ENCODE measurements at regions not wholly inside any gene's neighbourhood (a gene's known extent, or its start where the extent isn't known, plus 50 kb on each side); places are given as distances from the start of the nearest gene placed in this dataset.

DNA sequence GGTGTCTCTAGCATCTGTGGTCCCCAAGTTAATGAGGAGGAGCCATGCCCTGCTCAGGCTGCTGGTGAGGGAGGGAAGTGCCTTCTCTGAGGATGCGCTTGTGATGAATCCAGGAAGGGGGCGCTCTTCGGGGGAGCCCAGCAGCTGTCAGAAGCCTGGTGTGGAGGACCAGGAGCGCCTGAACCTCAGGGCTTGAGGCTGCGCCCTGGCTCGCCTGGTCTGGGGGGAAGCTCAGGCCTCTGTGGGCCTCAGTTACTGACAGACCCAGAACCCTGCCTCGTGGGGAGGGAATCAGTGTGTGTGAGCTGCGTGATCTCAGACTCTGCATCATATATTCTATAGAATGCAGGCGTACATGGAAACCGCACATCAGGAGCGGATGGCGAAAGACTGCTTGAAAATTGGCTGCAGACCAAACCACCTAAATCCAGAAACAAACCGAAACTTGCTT, 126.1 kb downstream of the SEC14L1 start:
- DNase-seq (ENCODE audit: low spot score), result no peak

DNA sequence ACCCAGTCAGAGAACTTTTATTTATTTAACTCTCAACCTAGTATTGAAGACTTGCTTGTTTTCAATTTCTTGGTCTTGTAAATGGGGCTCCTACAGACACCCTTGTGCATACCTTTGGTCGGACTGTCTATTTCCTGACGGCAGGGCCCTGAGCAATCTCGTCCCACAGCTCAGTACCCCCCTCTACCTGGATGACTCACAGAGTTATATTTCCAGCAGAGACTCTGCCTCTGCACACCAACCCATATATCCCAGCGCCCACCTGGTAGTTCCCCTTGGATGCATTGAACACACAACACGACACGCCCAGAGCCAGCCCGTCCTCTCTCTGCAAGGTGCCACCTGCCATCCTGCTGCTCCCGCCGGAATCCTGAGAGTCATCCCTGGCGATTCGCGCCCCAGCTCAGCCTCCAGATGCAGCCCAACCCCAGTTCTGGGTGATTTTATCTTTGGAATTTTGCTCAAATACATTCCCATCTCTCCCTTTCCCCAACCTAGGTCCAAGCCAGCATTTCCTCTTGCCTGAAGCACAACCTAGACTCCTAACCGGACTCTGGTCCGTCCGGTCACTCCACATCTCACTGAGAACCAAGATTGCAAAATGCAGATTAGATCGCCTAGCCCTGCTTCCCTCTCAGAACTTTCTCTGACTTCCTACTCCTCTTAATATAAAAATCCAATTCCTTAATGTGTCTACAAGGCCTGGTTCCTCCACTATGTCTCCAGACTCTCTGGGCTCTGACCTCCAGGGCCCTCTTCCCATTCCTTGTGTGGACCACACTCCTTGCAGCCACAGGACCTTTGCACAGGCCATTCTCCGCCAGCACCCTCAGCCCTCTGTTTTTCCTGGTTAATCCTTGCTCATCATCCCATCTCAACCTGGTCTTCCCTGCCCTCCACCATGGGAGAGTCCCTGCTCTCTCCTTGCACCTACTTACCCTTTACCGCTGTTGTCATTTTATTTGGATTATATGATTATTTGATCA, 129.2 kb downstream of the SEC14L1 start:
- DNase-seq (ENCODE audit: low spot score), result peak; percentile 8

DNA sequence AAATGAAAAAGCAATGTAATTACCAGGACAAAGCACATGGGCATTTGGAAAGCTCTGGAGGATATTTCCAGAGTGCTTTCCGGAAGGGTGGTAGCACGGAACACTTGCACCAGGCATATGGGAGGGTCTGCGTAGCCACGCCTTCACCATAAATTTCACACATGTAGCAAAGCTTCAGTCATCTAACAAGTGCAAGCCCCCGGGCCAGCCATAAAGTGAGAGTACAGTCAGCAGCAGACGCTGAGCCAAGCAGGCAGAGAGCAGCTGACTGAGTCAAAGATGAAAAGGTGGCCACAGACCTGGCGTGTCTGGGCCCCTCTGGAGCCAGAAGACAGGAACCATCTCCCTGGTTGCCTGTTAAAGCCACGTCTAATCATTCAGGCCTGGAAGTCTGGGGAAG, 130.6 kb downstream of the SEC14L1 start:
- no peak for DNase-seq (ENCODE audit: low spot score)

DNA sequence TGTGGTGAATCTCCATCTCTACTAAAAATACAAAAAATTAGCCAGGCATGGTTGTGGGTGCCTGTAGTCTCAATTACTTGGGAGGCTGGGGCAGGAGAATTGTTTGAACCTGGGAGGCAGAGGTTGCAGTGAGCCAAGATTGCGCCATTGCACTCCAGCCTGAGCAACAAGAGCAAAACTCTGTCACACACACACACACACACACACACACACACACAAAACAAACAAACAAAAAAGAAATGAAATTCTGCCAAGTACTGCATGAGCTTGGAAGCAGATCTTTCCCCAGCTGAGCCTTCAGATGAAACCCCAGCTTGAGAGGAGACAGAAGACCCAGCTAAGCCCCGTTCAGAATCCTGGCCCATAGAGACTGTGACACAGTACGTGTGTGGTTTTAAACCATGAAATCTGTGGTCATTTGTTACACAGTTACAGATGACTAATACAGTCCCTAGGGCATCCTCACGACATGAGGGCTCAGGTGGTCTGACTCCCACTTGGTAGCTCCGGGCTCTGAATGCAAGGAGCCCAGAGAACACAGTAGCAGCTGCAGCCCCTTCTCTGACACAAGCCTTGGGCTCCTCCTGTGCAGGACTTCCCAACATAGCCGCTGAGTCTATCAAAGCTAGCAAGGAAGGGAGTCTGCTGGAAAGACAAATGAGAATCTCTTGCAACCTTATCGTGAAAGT, 132.8 kb downstream of the SEC14L1 start:
- DNase-seq (ENCODE audit: low spot score), result no peak

DNA sequence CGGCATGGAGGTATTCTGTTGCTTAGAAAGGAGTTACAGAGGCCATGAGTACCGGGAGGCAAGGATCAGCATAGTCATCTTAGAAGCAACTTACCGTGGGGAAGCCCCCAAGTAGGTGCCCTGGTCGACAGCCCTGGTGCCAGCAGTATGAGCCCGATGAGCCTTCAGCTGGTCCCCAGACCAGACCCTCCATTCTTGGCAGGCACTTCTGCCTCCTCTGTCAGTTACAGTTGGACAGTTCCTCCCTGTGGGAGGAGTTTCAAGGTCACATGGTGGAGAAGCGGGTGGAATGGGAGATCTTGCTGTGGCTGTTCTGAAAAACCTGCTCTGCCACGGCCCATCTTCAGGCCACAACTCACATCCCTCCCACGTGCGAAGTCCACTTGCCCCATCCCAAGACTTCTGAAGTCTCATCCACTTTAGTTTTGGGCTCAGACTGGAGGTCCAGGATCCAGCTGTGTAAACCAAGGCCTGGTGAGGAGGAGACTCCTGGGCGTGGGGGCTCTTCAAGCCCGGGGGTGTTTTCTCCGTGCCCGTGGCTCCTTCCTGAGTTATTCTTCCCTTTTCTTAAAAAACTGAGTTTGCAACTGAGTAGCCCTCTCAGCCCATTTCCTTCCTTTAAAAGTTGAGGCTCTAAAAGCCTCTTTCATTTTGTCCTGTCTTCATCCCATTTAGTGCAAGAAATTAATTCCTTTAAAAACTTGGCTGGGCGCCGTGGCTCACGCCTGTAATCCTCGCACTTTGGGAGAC, 133.5 kb downstream of the SEC14L1 start:
- DNase-seq (ENCODE audit: low spot score), result no peak

GRCh38 chr17:77279448-77280303, 138.9 kb downstream of the SEC14L1 start:
- no peak for DNase-seq (ENCODE audit: low spot score)

DNA sequence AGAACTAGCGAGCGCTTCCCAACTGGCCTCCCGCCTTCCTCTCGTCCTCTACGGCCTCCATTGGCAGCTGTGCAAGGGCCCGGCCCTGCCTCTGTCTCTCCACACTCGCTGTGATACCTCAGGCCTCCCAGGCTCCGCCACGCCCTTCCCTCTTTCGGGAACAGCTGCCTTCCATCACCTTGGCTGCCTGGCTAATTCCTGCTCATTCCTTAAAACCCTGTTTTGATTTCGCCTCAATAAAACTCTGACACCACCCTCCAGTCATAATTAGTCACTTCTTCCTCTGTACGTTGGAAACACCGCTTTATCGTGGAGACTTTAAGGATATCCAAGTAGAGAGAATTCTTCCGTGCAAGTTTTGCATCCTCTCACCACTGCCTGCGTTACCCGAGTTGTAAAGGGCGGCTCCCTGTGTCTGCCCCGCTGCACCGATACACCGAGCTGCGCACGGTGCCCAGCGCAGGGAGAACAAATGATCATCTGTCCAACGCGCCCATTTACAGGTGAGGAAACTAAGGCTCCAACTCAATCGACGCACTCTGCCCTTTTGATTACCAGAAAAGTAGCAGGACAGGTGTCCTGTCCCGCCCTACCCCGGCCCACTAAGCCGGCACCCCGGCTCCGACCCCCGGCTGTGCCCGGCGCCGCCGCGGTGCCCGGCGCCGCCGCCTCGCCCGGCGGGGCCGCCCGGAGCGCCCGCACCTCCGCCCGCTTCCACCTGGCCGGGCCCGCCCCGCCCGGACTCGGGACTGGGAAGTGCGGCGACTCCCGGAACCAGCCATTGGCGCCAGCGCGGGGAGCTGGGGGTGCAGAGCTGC, 139.7 kb downstream of the SEC14L1 start:
- no peak for DNase-seq (ENCODE audit: low spot score)

GRCh38 chr17:77281122-77281903, 140.5 kb downstream of the SEC14L1 start:
- peak; percentile 100 for DNase-seq (ENCODE audit: low spot score)

- DNase-seq (ENCODE audit: low spot score), result peak; percentile 73
These were observed 141.2 kb downstream of the SEC14L1 start for GRCh38 chr17:77281904-77282367.

- no peak for DNase-seq (ENCODE audit: low spot score)
These were observed 142.1 kb downstream of the SEC14L1 start for GRCh38 chr17:77282524-77283515.

DNA sequence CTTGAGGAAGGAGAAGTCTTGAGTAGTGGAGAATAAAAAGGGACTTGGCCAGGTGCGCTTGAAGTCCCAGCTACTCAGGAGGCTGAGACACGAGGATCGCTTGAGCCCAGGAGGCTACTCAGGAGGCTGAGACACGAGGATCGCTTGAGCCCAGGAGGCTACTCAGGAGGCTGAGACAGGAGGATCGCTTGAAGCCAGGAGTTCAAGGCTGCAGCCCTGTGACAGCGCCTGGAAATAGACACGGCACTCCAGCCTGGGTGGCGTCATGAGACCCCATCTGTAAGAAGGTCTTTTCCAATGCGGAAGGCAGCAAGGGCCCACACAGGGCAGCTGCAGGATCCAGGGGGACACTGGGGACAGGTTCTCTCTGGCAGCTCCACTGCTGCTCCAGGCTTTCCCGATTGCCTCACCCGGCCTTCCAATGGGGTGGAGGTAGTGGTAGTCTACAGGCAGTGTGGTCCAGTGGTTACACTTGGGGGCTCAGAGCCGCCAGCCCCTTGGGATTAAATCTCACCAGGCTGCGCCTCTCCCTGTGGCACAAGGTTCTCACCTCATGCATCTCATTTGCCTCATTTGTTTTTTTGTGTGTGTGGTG, 143.4 kb downstream of the SEC14L1 start:
- DNase-seq (ENCODE audit: low spot score), result no peak

GRCh38 chr17:77285594-77286390, 145.0 kb downstream of the SEC14L1 start:
- no peak for DNase-seq (ENCODE audit: low spot score)

- DNase-seq (ENCODE audit: low spot score), result no peak
These were observed 145.5 kb downstream of the SEC14L1 start for GRCh38 chr17:77286391-77286640.

DNA sequence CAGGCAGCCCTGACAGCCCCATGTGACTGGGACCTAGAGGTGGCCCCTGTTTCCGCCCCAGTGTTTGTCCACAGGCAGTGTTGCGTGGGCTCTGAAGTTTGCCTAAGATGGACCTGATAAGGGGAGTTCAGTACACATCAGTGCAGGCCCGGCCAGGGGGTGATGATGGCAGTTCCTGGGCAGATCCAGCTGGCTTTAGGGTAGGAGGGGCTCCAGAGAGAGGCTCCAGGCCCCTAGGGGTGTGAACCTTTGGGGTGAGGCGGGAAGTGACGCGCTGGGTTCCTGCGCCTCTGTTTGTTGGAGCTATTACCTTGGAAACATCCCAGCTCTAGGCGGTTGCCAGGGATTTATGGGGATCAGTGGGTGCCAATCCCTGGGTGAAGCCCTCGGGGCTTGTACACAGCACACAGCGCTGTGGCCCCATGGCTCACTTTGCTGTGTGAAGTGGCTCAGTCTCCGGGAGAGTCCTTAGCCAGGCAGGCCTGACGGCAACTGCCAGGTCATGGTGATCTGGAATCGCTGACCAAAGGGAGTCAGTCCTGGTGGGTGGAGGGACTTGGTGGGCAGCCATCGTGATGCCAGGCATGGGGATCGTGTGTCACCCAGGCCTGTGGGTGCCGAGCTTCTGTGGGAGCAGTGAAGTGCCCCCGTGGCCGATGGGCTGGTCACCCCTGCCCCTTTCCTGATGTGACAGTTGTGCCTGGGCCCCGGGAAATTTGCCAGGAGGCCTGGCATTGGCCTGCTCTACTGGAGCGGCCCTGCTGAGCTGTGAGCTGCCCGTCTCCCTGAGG, 146.1 kb downstream of the SEC14L1 start:
- peak; percentile 96 for DNase-seq (ENCODE audit: low spot score)

- DNase-seq (ENCODE audit: low spot score), result peak; percentile 73
These were observed 146.8 kb downstream of the SEC14L1 start for GRCh38 chr17:77287432-77288068.

- no peak for DNase-seq (ENCODE audit: low spot score)
These were observed 147.4 kb downstream of the SEC14L1 start for GRCh38 chr17:77288115-77288619.
